HG02759 (cell line): ENCODE measurements at regions not wholly inside any gene's neighbourhood (a gene's known extent, or its start where the extent isn't known, plus 50 kb on each side); places are given as distances from the start of the nearest gene placed in this dataset.
"Not testable (repeated sequence)": the region's sequence is repeated elsewhere in the genome, so short reads cannot be mapped to it uniquely, and the experiment has no call there.

Source experiments
- ATAC-seq: cut with Tn5 transposase; IDR thresholded peaks from one replicate; pipeline ENCODE4 v1.9.1; 2021; ENCODE audit warnings: mild to moderate bottlenecking, moderate library complexity; ENCODE audit not compliant: unreplicated experiment

GRCh38 chr2:209141818-209142217 is 282.0 kb upstream of the MAP2 start:
- ATAC-seq, result no peak

GRCh38 chr2:209145220-209145691 is 278.6 kb upstream of the MAP2 start:
- ATAC-seq, result not testable (repeated sequence)

GRCh38 chr2:209145941-209146681 is 277.7 kb upstream of the MAP2 start:
- no peak for ATAC-seq

GRCh38 chr2:209146682-209147320 is 277.0 kb upstream of the MAP2 start:
- no peak for ATAC-seq

GRCh38 chr2:209147981-209148380 is 275.9 kb upstream of the MAP2 start:
- ATAC-seq, result no peak

GRCh38 chr2:209160800-209161588 is 262.9 kb upstream of the MAP2 start:
- ATAC-seq, result no peak

- no peak for ATAC-seq
Observed at GRCh38 chr2:209162129-209162528, 261.7 kb upstream of the MAP2 start.

- ATAC-seq, result no peak
Observed at GRCh38 chr2:209181984-209182383, 241.9 kb upstream of the MAP2 start.

GRCh38 chr2:209186886-209187285 is 237.0 kb upstream of the MAP2 start:
- not testable (repeated sequence) for ATAC-seq

GRCh38 chr2:209189893-209190292 is 234.0 kb upstream of the MAP2 start:
- no peak for ATAC-seq

GRCh38 chr2:209191139-209191538 is 232.7 kb upstream of the MAP2 start:
- ATAC-seq, result no peak

GRCh38 chr2:209194717-209195116 is 229.1 kb upstream of the MAP2 start:
- ATAC-seq, result no peak

GRCh38 chr2:209208211-209208610 is 215.6 kb upstream of the MAP2 start:
- ATAC-seq, result peak; percentile 71

GRCh38 chr2:209209943-209210342 is 213.9 kb upstream of the MAP2 start:
- no peak for ATAC-seq

- ATAC-seq, result no peak
Observed at GRCh38 chr2:209230560-209230959, 193.3 kb upstream of the MAP2 start.

GRCh38 chr2:209236377-209236776 is 187.5 kb upstream of the MAP2 start:
- no peak for ATAC-seq

- ATAC-seq, result no peak
Observed at GRCh38 chr2:209238765-209239584, 184.9 kb upstream of the MAP2 start.

GRCh38 chr2:209239585-209239938 is 184.3 kb upstream of the MAP2 start:
- ATAC-seq, result no peak

- ATAC-seq, result no peak
Observed at GRCh38 chr2:209240204-209240603, 183.6 kb upstream of the MAP2 start.

- no peak for ATAC-seq
Observed at GRCh38 chr2:209253544-209253943, 170.3 kb upstream of the MAP2 start.

- ATAC-seq, result no peak
Observed at GRCh38 chr2:209259767-209260166, 164.1 kb upstream of the MAP2 start.
